ENCODE measurements at regions not wholly inside any gene's neighbourhood (a gene's known extent, or its start where the extent isn't known, plus 50 kb on each side); places are given as distances from the start of the nearest gene placed in this dataset.

DNA sequence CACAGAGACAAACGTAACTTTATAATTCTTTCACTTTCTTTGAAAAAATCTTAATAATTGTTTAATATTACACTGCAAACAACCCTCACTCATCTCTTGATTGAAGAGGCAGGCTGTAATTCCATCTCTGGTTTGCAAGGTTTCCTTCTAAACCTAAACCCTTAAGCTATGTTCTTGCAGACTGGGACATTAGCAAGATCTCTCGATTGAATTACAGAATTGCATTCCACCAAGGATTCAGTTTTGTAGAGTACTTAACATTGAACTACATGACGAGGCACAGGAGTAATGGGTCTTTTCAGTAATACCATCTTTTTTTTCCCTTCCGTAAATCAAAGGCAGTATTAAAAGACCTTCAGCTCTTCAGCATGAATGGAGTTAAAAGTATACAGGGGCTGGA, 111.6 kb upstream of the EEF1E1 start:
- H3K9me3 ChIP-seq (replicated peaks): no peaks in the 10 kb centered on the region
- H3K4me1 ChIP-seq: peaks cover 3% of the 10 kb centered on the region; the same call in 1 of the 2 replicates
- no peaks in the 10 kb centered on the region for H3K36me3 ChIP-seq
- no peak overlapping the region for H3K27ac ChIP-seq
- H3K27me3 ChIP-seq: no peaks in the 10 kb centered on the region
- no peak overlapping the region for H3K4me3 ChIP-seq
- no peak for DNase-seq

DNA sequence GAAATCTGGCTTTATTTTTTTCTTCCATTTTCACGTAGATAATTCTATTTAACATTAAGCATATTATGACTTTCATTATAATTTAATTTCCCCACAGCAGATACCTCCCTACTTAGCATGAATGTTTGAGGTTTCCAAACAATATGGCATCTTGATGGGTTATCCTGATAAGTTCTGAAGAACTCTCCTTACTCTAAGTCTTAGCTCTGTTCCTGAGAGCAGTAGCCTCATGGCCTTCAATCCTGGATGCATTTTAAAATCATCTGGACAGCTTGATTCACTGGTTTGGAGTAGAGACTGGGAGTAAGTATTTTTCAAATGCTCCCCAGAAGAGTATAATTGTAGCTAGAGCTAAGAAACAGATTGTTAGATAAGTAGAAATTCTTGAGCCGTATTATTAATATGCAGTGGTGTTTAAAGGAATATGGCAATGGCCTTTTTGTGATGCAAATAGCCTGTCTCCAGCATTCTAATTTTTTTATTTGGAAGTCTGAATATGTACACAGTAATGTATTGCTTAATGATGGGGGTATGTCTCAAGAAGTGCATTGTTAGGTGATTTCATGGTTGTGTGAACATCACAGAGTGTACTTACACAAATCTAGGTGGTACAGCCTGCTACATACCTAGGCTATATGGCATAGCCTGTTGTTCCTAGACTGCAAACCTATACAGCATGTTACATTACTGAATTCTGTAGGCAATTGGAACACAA, 110.5 kb upstream of the EEF1E1 start:
- no peak overlapping the region for H3K27ac ChIP-seq
- no peaks in the 10 kb centered on the region for H3K9me3 ChIP-seq (replicated peaks)
- H3K36me3 ChIP-seq: no peaks in the 10 kb centered on the region
- H3K27me3 ChIP-seq: no peaks in the 10 kb centered on the region
- H3K4me3 ChIP-seq: no peak overlapping the region
- no peak for DNase-seq
- no peaks in the 10 kb centered on the region for H3K4me1 ChIP-seq

DNA sequence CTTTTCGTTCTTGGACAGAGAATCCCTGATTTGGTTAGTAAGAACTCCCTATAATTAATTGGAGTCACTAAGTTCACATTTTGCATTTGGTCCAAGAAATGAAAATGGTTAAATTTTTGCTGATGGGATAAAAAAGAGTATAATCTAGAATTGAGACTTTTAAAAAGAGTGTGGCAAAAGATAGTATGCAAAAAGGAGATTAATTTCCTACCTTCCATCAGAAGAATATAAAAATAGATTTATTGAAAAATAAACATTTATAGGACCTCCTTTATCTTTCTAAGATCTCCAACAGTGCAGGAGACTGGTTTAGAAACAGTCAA, 105.5 kb upstream of the EEF1E1 start:
- H3K36me3 ChIP-seq: no peaks in the 10 kb centered on the region

DNA sequence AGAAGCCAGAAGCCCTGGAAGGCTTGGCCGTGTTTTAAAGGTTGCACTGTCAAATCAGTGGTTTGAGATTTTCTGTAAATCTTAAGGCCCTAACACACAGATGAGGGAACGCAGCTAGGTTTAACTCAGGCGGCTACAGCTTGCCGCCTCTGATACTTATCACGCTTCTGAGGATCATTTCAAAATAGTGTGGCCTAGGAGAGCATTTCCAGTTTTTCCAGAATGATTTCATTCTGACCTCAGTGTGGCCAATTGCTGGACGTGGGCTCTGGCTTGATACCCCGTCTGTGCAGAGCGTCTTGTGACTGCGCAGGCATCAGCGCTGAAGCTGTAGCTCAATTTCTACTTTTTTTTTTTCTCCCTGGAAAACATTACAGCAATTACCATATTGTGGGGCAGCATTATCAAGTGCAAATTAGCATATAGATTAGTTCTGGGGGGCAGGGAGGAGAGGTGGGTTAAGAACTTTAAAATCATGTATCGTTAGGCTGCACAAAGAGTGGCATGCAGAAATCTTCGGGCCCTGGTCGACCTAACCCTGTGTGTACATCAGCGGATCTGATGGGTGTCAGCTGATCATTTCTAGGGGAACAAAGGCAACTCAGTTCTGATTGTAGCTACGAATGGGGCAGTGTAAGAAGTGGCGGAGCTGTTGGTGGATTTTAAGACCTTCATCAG, 105.0 kb upstream of the EEF1E1 start:
- no peaks in the 10 kb centered on the region for H3K36me3 ChIP-seq
- H3K9me3 ChIP-seq (replicated peaks): no peaks in the 10 kb centered on the region
- no peaks in the 10 kb centered on the region for H3K27me3 ChIP-seq
- no peak overlapping the region for H3K4me3 ChIP-seq
- no peak overlapping the region for H3K27ac ChIP-seq
- no peak for DNase-seq
- H3K4me1 ChIP-seq: no peaks in the 10 kb centered on the region

More for the DNA sequence above, 105.5 kb upstream of the EEF1E1 start:
- Histone ChIP-seq H3K27ac (no peak overlapping the region), H3K4me3 (no peak overlapping the region), H3K27me3 (no peaks in the 10 kb centered on the region), H3K9me3 (replicated peaks) (no peaks in the 10 kb centered on the region), H3K4me1 (no peaks in the 10 kb centered on the region)
- no peak for DNase-seq

DNA sequence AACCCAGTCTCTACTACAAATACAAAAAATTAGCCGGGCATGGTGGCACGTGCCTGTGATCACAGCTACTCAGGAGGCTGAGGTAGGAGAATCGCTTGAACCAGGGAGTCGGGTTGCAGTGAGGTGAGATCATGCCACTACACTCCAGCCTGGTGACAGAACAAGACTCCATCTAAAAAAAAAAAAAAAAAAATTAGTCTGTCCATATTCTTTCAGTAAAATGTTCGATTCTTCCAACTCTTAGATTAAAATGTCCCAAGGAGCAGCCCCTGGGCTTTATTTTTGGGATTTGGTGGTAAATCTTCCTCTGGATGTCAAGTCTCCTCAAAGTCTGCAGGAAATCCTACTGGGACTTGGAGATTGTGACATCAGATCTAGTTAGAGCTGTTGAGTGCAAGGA, 101.0 kb upstream of the EEF1E1 start:
- H3K27ac ChIP-seq: no peak overlapping the region
- no peak for DNase-seq
- H3K36me3 ChIP-seq: no peaks in the 10 kb centered on the region
- H3K27me3 ChIP-seq: no peaks in the 10 kb centered on the region
- no peaks in the 10 kb centered on the region for H3K4me1 ChIP-seq
- H3K9me3 ChIP-seq (replicated peaks): no peaks in the 10 kb centered on the region
- H3K4me3 ChIP-seq: no peak overlapping the region

DNA sequence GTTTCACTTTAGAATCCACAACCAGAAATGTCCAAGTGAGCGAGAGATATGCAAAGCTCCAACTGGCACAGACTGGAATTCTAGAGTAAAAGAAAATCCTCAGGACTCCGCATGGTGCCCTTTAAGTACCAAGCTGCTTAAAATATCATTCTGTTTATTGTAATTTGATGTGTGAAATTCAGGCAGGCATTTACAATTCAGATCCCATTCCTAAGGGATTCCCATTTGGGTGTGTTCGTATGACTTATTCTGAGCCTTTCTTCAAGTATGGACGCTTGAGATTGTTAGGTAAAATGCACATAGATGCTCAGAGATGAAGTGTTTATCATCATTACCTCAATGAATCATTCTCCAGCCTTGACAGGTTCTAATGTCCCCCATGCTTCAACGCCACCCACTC, 99.3 kb upstream of the EEF1E1 start:
- DNase-seq: no peak
- H3K27ac ChIP-seq: no peak overlapping the region
- H3K4me1 ChIP-seq: no peaks in the 10 kb centered on the region

DNA sequence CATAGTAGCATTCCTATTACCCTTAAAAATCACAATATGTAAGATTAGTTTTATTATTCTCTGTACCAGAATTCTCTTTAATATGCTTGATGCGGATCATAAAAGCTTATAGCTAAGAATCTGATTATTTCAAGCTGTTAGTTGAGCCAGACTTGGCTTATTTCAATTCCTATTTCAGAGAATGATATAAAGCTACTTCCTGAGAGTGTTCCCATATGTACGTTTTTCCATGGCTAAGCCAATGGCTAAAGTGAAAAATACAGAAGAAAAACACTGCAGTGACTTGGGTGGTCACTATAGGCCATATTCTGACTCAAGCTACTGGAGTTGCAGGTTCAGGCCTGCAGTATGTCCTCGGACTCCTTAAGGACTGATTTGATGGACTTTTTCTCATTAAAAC, 97.9 kb upstream of the EEF1E1 start:
- H3K36me3 ChIP-seq: no peaks in the 10 kb centered on the region
- DNase-seq: no peak
- H3K27ac ChIP-seq: no peak overlapping the region
- no peaks in the 10 kb centered on the region for H3K4me1 ChIP-seq
- no peaks in the 10 kb centered on the region for H3K9me3 ChIP-seq (replicated peaks)
- no peak overlapping the region for H3K4me3 ChIP-seq
- H3K27me3 ChIP-seq: no peaks in the 10 kb centered on the region

More for the DNA sequence above, 99.3 kb upstream of the EEF1E1 start:
- no peaks in the 10 kb centered on the region for H3K27me3 ChIP-seq
- H3K4me3 ChIP-seq: no peak overlapping the region
- H3K9me3 ChIP-seq (replicated peaks): no peaks in the 10 kb centered on the region
- H3K36me3 ChIP-seq: no peaks in the 10 kb centered on the region

DNA sequence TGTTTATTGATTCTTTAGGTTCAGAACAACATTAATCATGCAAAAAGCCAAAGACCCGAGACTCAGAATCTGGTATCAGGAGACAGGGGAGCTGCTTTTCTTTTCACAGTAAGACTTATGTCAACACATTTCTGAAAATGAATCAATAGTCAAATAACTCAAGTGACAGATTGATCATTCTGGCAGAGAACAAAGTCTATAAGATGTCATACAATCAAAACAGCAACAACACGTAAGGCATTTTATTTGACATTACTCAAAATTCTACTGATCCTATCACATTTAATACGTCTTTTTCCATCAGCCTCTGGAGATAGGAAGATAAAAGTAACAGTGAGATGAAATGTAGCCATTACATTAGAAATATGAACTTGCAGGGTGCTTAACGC, 93.4 kb upstream of the EEF1E1 start:
- Histone ChIP-seq H3K4me3 (no peak overlapping the region), H3K36me3 (no peaks in the 10 kb centered on the region), H3K9me3 (replicated peaks) (no peaks in the 10 kb centered on the region), H3K27me3 (no peaks in the 10 kb centered on the region), H3K4me1 (no peaks in the 10 kb centered on the region), H3K27ac (no peak overlapping the region)
- DNase-seq: no peak

DNA sequence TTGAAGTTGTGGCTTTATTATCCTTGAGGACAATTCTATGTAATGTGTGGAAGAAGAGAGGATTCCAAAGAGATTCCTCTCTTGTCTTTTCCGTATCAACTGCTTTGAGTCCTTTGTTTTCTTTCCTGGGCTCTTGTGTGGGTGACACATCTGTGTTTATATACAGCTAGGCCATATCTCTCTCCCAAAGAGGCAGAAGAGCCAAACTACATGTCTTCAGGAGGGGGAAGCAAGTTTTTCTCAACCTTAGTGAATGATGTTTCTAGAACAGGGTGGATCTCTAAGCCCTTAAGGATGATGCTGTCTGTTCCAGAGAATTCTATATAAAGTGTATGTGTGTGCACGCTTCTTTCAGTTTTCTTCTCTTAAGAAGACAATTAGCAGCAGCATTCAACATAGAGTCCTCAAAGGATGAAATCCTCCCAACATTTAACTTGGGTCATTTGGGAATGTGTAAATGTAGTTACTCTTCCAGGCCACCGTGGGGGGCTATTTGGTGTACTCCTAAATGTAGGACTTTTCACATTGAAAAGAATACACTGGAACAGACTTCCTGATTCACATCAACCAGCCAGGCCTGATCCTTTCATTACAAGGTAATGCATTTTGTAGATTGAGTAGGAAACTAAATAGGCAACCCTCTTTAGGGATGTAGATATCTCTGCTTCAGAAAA, 92.8 kb upstream of the EEF1E1 start:
- no peak overlapping the region for H3K4me3 ChIP-seq
- no peak overlapping the region for H3K27ac ChIP-seq
- H3K4me1 ChIP-seq: no peaks in the 10 kb centered on the region
- H3K36me3 ChIP-seq: no peaks in the 10 kb centered on the region
- no peaks in the 10 kb centered on the region for H3K27me3 ChIP-seq
- peak; percentile 24 to 42 for DNase-seq
- H3K9me3 ChIP-seq (replicated peaks): no peaks in the 10 kb centered on the region

DNA sequence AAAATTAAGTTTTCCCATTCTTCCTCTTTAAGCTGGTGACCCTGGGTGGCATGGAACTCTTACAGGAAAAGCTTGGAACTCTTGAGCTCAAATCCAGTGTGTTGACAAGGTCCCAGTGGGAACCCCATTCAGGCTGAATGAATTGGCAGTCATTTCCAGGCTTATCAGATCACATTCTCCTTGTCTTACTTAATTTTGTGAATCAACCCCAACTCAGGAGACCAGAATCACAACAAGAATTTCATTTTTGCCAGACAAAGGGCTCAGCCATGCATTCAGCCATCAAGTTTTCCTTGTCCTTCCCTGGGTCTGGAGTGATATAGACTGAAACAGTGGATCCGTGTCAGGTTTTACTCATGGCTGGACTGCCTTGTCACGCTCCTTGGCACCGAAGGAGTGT, 92.1 kb upstream of the EEF1E1 start:
- H3K9me3 ChIP-seq (replicated peaks): no peaks in the 10 kb centered on the region
- no peak overlapping the region for H3K4me3 ChIP-seq
- no peak for DNase-seq
- no peaks in the 10 kb centered on the region for H3K27me3 ChIP-seq
- H3K4me1 ChIP-seq: no peaks in the 10 kb centered on the region
- no peaks in the 10 kb centered on the region for H3K36me3 ChIP-seq
- no peak overlapping the region for H3K27ac ChIP-seq

DNA sequence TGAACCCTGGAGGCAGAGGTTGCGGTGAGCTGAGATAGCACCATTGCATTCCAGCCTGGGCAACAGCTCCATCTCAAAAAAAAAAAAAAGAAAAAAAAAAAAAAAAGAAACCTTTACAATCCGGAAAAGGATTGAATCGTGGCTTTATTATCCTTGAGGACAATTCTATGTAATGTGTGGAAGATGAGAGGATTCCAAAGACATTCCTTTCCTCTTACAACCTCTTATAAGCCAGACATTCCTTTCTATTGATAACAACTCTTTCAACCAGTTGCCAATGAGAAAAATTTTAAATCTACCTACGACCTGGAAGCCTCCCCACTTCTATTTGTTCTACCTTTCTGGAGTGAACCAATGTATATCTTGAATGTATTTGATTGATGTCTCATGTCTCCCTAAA, 91.2 kb upstream of the EEF1E1 start:
- H3K4me3 ChIP-seq: no peak overlapping the region
- H3K27me3 ChIP-seq: no peaks in the 10 kb centered on the region
- no peaks in the 10 kb centered on the region for H3K36me3 ChIP-seq
- no peak for DNase-seq
- H3K27ac ChIP-seq: no peak overlapping the region
- H3K4me1 ChIP-seq: no peaks in the 10 kb centered on the region
- H3K9me3 ChIP-seq (replicated peaks): no peaks in the 10 kb centered on the region

DNA sequence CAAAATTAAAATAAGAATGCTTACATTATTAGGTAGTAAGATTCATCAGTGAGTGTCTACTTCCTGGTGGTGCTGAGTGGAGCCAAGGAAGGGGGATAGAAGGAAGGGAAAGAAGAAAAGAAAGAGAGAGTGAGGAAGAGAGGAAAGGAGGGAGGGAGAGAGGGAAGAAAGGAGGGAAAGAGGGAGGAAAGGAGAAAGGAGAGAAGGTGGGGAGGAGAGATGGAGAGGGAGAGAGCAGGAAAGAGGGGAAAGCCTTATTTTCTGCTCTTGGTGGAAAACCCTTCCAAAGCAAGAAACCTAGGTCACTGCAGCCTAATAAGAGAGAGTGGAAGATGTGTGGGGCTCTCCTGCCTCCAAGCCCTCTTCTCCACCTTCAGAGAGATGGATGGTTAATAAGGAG, 90.2 kb upstream of the EEF1E1 start:
- DNase-seq: no peak
- H3K4me3 ChIP-seq: no peak overlapping the region
- H3K9me3 ChIP-seq (replicated peaks): no peaks in the 10 kb centered on the region

DNA sequence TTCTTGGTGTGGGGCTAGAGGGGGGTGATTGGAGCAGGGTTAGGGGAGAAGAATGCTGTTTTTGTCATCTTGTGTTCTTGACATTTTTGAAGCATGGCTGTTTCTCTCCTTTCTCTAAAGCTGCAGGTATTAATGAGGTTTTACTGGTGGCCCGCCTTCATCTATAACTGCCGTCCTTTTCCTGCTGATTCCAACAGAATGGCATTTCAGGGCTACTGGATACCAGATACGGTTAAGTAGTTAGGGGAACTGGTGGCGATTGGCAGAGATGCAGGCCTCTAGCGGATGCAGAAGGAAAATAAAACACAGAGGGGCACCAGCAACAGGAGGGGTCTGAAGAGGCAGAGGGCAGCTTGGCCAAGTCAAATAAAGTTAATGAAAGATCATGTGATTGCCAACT, 89.7 kb upstream of the EEF1E1 start:
- Histone ChIP-seq H3K27me3 (no peaks in the 10 kb centered on the region), H3K4me3 (no peak overlapping the region), H3K4me1 (no peaks in the 10 kb centered on the region), H3K36me3 (no peaks in the 10 kb centered on the region), H3K9me3 (replicated peaks) (no peaks in the 10 kb centered on the region), H3K27ac (no peak overlapping the region)
- DNase-seq: no peak

More for the DNA sequence above, 90.2 kb upstream of the EEF1E1 start:
- Histone ChIP-seq H3K36me3 (no peaks in the 10 kb centered on the region), H3K27ac (no peak overlapping the region), H3K4me1 (no peaks in the 10 kb centered on the region), H3K27me3 (no peaks in the 10 kb centered on the region)

DNA sequence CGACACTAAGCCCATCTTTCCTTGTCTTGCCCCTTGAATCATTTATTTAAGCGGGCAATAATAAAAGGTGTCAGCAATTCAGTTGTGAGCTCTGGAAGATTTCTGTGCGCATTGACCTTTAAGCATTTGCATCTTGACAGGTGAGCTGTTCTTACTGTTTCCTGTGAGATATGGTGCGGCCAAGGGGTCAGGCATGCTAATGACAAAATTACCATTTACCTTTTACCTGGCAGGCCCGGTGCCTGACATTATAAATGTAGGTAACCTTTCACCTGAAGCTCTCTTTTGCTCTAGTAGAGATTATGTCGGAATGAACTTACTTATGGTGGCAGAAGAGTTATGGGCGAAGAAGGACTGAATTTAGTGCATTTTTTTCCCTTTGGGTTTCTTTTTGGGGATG, 89.3 kb upstream of the EEF1E1 start:
- Histone ChIP-seq H3K4me1 (no peaks in the 10 kb centered on the region), H3K27me3 (no peaks in the 10 kb centered on the region), H3K27ac (no peak overlapping the region), H3K36me3 (no peaks in the 10 kb centered on the region), H3K9me3 (replicated peaks) (no peaks in the 10 kb centered on the region), H3K4me3 (no peak overlapping the region)
- DNase-seq: no peak

DNA sequence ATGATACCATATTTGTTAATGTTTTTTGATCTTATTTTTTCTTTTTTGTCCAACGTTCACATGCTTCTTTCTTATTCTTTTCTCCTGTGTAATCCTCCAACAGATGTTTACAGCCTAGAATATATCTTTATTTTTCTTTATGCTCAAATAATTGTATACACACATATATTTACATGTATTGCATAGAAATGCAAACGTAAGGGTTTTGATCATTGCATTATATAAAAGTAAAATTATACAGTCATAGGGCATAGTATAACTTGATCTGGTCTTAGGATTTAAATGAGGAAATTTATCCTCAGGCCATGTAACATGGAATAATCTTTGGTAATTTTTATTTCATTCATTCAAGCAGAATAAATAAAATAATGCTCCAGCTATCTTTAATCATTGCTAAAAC, 84.9 kb upstream of the EEF1E1 start:
- H3K4me1 ChIP-seq: peaks cover 19% of the 10 kb centered on the region
- H3K27me3 ChIP-seq: no peaks in the 10 kb centered on the region
- no peak overlapping the region for H3K27ac ChIP-seq
- no peaks in the 10 kb centered on the region for H3K36me3 ChIP-seq
- no peaks in the 10 kb centered on the region for H3K9me3 ChIP-seq (replicated peaks)
- no peak for DNase-seq
- no peak overlapping the region for H3K4me3 ChIP-seq

Data from SJCRH30 (cell line).